HG03025 (cell line): ENCODE measurements at regions not wholly inside any gene's neighbourhood (a gene's known extent, or its start where the extent isn't known, plus 50 kb on each side); places are given as distances from the start of the nearest gene placed in this dataset.

Experiments
- ATAC-seq: cut with Tn5 transposase; IDR thresholded peaks from one replicate; pipeline ENCODE4 v1.9.1; 2021; ENCODE audit warnings: mild to moderate bottlenecking, moderate library complexity; ENCODE audit not compliant: unreplicated experiment, low FRiP score

DNA sequence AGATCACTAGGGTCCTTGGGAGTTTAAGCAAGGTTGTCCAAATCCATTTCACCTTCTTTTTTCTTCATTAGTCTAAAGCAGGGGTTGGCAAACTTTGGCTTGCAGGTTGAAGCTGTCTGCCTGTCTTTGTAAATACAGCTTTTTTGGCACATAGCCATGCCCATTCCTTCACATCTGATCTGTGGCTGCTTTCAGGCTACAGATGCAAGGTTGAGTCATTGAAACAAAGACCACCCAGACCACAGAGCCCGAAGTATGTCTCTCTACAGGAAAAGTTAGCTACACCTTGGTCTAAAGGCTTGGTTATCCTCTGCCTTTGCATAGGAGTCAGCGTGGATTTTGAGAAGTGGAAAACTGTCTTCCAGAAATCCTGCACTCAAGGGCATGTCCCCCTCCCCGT lies 238.1 kb upstream of the STS start:
- ATAC-seq: no peak

DNA sequence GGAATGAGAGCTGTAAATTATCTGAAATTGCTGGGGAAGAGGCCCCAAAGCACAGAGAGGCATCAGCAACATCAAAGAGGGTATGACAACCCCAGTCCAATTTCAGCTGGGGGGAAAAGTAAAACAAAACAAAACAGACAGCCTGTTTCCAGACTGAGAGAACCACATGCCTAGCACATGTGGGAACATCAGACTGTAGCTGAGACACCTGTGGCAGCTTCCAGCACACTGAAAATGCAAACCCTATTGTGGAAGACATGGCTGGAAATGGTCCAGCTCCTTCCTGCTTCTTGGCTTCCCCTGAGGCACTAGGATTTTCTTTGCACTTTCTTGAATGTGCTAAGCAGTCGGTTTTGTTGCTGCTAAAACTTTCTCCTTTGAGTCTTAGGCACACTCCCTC lies 240.9 kb upstream of the STS start:
- ATAC-seq: no peak

DNA sequence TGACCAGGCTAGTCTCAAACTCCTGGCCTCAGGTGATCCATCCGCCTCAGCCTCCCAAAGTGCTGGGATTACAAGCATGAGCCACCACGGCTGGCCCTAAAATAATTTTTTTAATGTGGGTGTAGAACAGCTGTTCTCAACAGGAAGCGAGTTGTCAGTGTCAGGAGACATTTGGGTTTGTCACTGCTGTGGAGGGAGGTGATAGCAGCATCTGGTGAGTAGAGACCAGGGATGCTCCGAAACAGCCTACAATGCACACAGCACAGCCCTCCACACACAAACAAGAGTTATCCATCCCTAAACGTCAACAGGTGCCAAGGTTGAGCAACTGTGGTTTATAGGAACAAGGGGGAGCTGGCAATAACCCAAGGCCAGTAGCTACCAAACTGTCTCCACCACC lies 243.4 kb upstream of the STS start:
- no peak for ATAC-seq

DNA sequence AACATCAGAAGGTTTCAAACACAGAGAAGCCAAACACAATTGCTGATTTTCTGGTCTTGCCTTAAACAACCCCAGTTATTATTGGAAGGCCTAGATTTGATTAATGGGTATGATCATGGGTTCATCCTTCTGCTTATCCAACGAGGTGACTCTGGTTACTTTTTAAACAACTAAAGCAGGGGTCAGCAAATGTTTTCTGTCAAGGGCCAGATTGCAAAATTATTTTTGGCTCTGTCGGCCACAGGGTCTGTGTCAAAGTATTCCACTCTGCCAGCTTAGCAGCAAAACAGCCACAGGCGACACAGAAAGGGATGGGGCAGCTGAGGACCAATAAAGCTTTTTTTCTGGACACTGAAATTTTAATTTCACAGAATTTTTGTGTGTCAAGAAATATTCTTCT lies 249.1 kb upstream of the STS start:
- no peak for ATAC-seq

DNA sequence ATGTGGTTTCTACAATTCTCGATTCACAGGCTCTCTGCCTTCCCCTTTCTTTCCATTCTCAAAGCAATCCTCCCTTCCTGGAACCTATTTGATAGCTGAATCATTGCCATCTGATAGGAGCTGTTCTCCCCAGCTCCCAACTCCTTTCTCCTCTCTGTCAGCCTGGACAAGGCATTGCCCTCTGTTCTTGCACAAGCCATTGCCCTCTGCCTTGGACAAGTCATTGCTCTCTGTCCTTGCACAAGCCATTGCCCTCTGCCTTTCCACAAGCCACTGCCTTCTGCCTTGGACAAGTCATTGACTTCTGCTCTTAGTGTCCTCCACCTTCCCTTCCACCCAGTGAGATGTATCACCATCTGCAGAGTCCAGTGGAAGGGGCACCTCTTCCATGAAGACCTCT lies 256.1 kb upstream of the STS start:
- no peak for ATAC-seq

DNA sequence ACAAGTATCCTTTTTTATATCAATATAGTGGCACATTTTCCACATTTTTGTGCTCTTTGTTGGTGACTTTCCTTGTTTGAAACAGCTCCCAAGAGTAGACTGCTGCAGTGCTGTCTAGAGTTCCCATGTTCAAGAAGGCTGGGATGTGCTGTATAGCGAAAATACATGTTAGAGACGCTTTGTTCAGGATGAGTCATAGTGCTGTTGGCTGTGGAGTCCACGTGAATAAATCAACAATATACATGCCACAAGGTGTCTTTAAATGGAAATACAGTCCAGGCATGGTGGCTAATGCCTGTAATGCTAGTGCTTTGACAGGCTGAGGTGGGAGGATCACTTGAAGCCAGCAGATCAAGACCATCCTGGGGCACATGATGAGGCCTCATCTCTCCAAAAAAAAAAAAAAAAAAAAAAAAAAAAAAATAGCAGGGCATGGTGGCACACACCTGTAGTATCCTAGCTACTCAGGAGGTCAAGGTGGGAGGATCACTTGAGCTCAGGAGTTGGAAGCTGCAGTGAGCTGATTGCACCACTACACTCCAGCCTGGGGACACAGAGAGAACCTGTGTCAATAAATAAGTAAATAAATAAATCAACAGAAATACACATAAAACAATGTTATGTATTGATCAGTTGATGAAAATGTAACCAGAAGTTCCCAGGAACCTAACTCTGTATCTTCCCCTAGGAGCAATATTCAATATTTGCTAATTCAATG lies 256.8 kb upstream of the STS start:
- no peak for ATAC-seq

DNA sequence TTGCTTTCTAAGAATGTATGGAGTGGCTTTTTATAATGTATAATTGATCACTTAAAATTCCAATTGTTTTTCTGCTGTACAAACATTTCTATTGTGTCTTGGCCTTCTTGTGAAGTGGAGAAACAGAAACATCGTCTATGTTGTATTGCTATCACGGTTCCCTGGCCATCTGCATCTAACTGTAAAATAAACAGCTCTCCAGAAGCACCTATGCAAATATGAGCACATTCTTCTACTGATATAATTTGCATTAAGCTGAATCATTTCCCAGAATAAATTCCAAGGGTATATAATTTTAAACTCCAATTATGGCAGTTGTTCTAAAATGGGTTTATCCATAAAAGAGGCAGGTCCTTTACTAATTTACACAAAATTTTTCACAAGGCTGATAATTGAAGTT lies 261.6 kb upstream of the STS start:
- no peak for ATAC-seq

DNA sequence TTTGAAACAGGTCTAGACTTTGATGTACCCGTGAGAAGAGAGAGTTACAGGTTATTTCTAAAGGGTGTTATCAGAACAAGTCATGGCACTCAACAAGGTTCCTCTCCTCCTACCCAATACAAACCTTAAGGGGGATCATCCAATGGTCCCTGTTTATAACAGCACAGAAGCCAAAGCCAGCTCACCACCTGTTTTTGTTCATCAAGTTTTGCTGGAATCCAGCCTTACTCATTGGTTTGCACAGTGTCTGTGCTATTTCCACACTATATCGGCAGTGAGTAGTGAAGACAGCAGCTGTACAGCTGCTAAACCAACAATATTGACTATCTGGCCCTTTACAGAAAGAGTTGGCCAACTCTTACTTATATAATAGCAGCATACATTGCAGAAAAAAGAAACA lies 262.1 kb upstream of the STS start:
- no peak for ATAC-seq

DNA sequence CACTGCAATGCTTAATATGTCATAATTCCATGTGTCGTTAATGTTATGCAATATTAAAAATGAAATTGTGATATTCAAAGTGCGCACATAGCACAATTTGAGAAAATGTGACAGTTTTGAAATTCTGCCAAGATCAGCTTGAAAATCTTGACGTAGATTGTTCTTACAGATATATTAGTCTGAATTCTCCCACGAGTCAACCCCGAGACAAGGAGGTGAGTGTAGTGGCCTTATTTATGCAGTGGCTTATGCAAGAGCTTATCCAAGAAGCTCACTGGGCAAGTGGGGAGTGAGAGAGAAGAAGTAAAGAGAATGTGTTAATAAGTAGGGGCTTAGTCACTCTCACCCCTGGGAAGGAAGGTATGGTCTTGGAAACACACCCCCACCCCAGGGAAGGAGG lies 286.1 kb upstream of the STS start:
- no peak for ATAC-seq

DNA sequence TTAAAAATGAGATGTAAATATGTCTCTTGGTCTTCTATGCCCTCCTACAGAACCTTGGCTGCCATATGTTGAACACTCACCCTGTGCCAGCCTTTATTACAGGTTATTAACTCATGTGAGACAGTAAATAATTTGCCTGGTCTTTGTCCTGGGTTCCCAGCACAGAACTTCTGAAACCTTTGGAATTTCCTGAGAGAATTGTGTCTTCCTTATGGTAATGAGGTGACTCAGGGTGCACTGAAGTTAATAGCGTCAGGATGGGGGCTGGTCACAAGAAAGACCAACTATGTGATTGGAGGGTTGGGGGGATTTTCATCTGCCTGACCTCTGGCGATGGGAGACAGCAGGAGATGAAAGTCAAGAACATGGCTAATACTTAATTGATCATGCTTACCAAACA lies 289.8 kb upstream of the STS start:
- no peak for ATAC-seq

DNA sequence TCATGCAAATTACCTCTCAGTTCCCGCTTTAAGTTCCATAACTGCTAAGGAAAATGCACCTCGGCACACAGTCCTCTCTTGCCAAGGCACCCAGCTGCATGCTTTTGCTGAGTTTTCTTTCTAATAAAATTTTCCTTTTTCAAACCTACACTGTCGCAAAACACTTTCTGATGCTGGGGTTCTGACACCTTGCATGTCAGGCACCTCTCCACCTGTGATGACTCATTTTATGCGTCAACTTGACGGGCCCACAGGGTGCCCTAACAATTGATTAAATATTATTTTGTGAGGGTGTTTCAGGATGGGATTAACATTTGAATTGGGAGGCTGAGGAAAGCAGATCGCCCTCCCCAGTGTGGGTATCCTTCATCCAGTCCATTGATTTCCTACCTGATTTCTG lies 291.0 kb upstream of the STS start:
- no peak for ATAC-seq

DNA sequence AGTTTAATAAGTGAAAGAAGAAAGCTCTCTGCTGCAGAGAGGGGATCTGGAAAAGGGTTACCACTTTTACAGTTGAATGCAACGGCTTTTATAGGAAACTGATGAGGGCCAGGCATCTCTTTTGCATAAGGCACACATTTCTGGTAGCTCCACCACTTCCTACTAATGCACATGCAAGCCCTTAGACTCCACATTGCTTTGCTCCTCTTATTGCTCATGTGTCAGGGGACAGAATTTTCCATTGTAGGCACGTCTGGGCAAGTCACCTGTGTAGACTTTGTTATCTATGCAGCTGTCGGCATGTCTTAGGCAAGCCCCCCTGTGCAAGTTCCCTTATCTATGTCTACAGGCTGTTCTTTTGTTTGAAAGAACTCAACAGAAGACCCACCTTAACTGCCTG lies 294.6 kb upstream of the STS start:
- no peak for ATAC-seq

DNA sequence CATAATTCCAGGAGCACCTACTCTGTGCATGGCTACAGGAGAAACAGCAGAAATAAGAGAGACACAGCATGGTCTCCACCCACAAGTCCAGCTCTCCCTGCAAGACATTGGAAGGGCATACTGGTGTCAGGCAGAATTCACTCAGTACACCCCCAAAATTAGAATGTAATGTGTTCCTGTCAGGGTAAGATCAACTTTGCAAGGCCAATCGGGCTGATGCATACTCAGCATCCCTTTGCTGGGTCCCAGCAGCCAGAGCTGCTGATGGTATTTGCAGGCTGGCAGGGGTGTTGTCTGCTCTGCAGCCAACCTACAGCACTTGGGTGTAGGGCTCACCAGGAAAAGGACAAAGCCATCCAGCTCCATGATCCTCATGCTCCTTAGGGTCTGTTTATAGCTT lies 295.4 kb upstream of the STS start:
- ATAC-seq: no peak

DNA sequence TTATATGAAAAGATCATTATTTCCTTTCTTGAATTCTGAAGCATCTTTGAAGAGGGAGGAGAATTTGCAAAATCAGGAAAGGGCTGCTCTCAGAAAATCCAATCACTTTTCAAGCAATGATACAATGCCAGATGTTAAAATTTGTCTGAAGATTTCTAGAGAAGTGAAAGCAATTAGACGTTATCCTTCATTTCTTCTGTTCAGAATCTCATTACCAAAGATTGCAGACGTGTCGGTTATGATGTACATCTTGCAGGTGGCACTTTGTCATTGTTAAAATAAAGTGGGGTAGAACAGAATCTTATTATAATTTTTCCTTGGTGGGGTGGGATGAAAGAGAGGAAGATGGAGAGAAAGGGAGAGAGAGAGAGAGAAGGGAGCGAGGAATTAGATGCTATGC lies 296.4 kb upstream of the STS start:
- ATAC-seq: no peak

DNA sequence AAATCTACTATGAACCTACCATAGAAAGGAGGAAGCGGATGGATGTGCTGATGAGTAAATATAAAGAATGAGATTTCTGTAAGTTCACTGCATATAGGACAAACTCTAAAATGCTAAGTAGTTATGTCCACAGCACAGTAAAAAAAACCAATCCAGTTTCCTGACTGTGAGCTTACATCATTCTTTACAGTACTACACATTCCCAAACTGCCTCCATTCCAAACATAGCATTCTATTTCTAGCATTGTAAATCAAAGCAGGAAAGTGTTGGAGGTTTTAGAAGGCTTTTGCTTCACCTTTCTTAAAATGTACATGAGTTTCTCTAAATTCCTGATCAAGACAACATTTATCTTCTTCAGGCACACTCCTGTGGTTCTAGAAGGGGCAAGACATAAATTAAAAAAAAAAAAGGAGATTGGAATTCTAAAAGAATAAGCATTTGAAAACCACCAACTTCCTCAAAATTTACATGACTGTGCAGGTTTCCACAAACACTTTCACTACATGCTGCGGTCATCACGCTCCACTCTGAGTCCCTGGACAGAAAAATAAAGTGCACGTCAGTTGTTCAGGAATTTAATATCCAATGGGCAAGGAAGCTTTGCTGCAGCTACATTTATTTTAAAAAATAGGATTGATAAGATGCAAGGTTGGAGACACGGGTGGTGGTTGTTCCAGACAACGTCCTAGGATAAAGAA lies 297.6 kb upstream of the STS start:
- ATAC-seq: no peak

DNA sequence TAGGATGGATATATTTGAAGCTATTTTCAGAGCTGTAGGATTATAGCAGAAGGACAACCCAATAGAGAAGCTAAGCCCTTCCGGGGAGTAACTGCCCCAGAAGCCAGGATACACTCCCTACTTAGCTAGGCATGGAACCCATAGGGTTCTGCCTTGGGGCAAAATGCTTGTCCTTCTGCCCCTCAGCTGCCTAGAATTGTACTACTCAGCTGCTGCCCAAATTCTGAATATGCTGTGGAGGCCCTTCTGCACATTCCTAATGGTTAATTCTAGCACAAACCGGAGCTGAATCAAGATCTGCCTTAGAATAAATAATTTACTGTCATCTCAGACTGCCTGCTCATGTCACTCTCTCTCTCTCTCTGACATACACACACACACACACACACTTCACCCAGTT lies 297.7 kb upstream of the VCX3A start:
- no peak for ATAC-seq

DNA sequence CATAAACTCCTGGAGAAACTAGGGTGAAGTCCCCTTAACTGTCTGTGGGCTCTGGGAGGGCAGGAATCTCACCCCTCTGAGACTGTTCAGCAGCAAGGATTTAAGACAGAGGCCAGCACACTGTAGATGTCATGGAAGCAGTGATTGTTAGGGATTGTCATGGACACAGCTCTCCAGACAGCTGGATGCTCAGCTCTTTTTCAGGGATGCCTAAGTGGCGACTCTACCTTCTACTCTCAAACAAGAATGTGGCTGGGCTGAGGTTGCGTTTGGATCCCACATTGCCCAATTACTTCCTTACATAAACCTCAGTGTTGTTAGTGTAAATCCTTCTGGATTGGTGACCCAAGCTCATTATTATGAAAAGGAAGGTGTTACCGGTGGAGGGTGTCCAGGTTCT lies 291.9 kb upstream of the VCX3A start:
- no peak for ATAC-seq

DNA sequence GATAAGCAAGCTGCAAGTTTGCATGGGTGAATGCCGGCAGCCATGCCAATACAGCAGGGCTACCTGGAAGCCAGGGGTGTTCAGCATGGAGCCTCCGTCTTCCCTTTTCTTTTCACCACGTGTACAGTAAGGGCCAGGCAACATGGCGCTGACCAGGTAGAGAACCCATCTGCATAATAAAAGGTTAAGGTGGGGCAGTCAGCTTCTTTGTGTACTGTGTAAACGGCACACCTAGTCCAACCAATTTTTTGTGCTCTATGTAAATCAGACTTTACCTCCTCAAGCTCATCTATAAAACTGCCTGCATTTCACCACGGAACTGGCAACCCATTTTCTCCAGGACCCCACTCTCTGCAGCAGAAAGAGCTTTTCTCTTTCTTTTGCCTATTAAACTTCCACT lies 286.8 kb upstream of the VCX3A start:
- no peak for ATAC-seq

DNA sequence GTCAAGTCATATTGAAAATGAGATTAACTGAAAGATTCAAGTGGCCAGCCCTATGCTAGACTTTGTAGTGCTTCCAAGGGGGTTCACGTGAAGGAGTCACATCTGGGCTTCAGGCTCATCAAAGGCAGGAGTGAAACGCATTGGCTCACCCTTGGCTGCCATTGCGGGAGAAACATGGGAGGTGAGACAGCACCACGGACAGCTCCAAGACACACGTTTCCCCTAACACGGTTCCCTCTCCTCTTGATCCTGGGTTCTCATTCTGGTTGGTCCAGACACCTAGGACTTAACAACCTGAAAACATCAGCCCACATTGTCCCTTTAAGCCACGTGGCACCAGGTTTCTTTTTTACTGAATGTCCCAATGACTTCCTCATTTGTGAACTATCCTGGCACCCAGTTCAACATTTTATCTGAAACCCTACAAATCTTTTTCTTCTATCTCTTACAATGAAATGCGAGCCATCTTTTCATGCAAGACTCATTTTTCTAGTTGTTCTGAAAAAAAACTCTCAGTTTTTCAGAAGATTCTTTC lies 279.0 kb upstream of the VCX3A start:
- ATAC-seq: no peak

DNA sequence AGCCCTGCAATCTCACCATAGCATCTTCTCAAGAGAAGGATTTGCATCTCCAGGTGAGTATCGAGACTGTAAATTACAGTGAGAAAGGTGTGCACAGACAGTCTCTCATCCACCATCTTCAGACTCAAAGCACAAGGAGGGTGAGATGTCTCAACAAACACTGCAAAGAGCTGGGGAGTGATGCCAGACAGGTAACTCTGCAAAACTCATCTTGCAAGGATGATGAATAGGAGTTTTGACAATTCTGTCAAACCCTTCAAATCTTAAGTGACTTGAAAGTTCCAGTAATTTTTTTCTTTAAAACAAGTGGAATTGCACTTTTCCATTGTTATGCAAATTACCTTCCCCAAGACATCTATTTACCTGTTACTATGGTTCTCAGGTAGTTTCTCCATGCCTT lies 277.2 kb upstream of the VCX3A start:
- no peak for ATAC-seq

DNA sequence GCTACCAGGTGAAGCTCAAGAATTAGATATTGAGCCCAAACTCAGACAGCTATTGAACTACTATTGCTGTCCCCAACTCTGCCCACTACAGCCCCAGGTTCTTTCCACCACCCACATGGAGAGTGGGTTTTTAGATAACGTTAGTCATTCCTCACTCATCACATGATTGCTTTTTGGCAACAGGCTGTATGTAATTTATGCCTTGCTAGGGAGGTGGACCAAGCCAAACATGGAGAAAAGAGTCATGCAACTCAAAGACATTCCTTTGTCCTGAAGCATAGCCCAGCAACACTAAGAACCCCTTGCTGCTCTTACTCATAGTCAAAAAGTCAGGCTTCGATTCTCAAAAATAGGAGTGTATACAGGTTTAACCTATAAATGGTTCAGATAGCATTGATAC lies 275.9 kb upstream of the VCX3A start:
- ATAC-seq: no peak

DNA sequence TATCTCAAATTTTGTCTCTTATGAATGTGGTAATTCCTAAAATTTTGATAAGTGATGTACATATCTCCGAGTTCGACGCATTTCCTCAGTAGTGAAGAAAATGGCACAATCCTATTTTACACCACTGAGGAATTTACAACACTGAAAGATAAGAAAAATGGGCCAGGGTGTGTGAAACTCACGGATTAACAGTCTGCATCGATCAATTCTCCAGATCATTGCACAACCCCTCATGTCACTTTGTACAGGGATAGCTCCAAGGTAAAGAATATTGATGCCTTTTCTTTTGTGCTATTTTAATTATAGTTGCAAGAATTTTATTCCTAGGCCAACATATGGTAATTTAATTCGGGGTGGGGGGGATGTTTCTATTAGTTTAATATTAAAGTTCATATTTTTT lies 268.7 kb upstream of the VCX3A start:
- no peak for ATAC-seq
